Left kidney (tissue), 1 donor: ENCODE measurements at regions not wholly inside any gene's neighbourhood (a gene's known extent, or its start where the extent isn't known, plus 50 kb on each side); places are given as distances from the start of the nearest gene placed in this dataset.
"Not testable (repeated sequence)": the region's sequence is repeated elsewhere in the genome, so short reads cannot be mapped to it uniquely, and the experiment has no call there.

Source experiments
- DNase-seq: peaks from one replicate; pipeline ENCODE4 v3.0.0-alpha.2; 2013

GRCh38 chr17:13140750-13141149 lies 122.9 kb upstream of the ELAC2 start:
- DNase-seq, result peak; percentile 1

DNA sequence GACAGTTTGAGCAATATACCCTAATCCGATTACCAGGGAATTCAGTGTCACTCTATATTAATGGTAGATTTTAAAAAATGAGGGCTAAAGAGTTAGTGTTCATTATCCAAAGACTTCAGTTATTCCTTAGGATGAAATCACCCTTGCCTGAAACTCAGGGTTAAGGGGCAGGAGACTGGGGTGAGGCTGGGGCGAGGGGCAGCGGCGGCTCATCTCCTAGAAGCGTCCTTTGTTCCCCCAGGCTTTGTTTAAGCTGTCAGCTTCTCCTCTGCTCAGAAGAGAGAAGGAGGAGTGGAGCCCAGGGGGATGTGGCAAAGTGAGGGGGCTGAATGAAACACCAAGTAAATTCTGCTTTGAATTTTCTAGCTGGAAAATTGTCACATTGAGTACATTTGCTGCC lies 117.7 kb upstream of the ELAC2 start:
- DNase-seq, result no peak

- DNase-seq, result no peak
Observed at GRCh38 chr17:13134076-13134475, 116.2 kb upstream of the ELAC2 start.

- DNase-seq, result no peak
Observed at GRCh38 chr17:13131225-13131624, 113.4 kb upstream of the ELAC2 start.

DNA sequence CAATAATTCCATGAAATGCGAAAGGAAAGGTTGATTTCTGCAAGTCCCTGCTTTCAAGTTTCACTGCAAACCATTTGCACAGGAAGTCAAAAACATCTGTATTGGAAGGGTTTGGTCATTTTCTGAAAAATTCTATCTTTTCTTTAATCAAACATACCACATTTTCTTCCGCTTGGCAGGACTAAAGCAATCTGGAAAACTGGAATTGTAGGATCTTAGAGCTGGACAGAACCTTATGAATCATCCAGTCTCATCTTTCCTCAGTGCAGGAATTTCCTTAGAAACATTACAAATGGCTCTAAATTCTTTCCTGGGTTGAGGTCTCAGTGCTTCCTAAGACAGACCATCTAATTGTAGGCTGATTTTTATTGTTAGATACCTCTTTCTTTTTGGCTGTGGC lies 111.5 kb upstream of the ELAC2 start:
- no peak for DNase-seq

- DNase-seq, result no peak
Observed at GRCh38 chr17:13128676-13129075, 110.8 kb upstream of the ELAC2 start.

- no peak for DNase-seq
Observed at GRCh38 chr17:13127921-13128602, 110.2 kb upstream of the ELAC2 start.

DNA sequence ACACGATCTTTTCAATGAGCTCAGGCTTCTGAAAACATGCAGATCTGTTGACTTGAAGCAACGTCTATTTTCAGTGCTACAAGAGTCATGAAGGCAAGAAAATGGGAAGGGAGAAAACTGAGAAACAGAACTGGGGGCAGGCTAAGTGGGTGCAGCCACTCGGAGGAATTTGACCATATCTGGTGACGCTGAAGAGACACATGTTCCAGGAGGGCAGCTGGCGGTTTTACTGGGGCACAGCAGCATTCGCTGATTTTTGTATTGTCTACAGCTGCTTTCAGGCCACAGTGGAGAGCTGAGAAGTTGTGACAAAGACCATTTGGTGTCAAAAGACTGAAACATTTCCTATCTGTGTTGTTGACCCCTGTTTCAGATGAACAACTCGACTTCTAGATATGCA lies 103.0 kb upstream of the ELAC2 start:
- DNase-seq, result no peak

DNA sequence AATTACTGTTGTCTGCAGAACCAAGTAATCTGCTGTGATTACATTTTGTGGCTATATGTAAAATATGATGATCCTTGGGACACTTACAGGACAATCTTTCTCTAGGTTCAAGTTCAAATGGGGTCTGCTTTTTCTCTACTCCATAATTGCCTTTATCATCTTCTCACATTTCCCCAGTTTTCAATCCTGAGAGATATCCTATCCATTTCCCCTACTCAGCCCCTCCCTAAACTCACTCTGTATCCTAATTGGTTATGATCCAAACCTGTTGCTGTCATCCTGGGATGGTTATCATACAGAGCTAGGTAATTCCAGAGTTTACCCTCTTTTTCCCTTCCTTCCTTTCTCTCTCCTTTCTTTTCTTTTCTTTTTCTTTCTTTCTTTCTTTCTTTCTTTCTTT lies 100.5 kb upstream of the ELAC2 start:
- no peak for DNase-seq

- DNase-seq, result no peak
Observed at GRCh38 chr17:13117616-13118015, 99.8 kb upstream of the ELAC2 start.

GRCh38 chr17:13114601-13115031 lies 96.8 kb upstream of the ELAC2 start:
- peak; percentile 24 for DNase-seq

DNA sequence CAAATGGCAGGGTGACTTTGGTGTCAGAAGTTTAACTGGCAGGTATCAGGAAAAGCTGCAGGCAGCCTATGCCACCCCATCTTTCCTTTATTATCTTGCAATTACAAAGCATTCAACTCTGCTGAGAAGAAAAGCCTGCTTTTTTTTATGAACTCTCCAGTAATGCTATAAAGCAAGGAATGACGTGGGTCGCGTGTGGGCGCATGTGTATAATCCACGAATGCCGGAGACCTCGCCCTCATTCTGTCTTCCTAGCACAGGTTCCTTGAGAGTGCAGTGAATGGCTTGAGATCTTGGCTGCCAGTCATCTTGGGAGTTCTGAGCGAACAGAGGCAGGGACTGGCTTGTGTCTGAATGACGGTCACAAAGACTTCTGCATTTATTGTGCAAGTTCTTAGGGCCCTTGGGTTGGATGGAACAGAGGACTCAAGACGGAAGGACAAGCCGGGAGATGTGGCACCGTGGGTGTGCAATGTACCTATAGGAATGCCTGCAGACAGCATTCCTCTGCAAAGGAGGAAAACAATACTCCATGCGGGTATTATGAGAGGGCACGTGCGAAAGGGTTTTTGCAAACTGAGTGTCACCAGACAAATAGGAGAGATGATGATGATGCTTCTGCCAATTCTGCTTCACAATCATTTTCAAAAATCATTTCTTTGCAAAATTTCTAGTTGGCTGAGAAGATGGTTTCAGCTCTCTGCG lies 96.1 kb upstream of the ELAC2 start:
- no peak for DNase-seq

DNA sequence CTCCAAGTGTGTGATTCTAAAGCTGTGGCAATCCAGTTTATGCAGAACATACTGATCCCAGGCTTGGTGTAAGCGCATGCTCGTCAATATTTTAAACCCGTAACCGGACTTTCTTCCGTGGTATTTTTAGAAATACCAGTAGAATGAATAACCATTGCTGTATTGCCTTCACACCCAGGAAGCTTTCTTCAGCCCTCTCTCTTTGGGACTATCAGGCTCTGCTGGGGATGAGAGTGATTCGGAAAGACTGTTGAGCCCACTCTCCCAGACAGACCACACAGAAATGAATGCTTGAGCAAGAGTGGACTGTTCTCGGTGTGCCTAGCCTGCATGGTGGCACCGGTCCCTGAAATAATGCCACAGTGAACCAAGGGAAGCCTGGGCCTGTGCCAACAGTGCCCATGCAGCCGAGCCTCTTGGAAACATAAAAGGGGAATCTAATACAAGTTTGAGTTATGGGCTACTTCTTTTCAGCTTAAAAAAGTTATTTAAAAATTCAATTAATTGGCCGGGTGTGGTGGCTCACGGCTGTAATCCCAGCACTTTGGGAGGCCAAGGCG lies 89.9 kb upstream of the ELAC2 start:
- no peak for DNase-seq

- DNase-seq, result no peak
Observed at GRCh38 chr17:13106171-13106570, 88.3 kb upstream of the ELAC2 start.

DNA sequence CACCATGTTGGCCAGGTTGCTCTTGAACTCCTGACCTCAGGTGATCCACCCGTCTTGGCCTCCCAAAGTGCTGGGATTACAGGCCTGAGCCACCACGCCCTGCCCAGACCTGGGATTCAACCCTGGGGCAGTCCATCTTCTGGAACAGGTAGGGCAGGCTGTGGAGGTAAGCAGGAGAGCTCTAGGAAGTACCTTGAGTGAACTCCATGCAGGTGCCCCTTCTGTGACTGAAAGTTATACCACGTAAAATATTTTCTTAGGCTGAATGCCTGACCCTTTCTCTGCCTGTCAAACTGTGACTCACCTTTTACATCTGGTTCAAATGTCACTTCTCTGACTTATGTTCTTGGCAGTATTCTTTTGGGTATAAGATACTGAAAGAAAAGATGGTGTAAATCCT lies 86.7 kb upstream of the ELAC2 start:
- no peak for DNase-seq

- DNase-seq, result no peak
Observed at GRCh38 chr17:13102477-13102876, 84.7 kb upstream of the ELAC2 start.

GRCh38 chr17:13099926-13100325 lies 82.1 kb upstream of the ELAC2 start:
- DNase-seq, result no peak

GRCh38 chr17:13099089-13099735 lies 81.4 kb upstream of the ELAC2 start:
- DNase-seq, result no peak

DNA sequence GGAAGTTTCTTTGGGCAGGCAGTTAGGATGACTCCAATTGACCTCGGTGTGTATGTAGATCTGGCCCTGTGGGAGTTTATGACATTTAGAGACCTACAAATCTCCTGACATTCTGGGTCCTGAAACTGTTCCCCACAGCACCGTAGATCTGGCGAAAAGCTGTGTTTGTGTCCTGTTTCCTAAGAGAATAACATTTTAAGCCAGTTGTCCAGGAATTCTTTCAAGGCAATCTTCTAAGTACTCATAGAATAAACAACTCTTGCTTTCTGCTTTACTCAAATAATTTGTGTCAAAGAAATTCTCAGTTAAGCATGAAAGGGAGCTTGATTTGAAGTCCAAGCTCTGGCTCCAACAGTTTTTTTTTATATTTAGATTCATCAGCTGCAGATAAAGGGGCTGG lies 78.5 kb upstream of the ELAC2 start:
- no peak for DNase-seq

- DNase-seq, result not testable (repeated sequence)
Observed at GRCh38 chr17:13092010-13092409, 74.2 kb upstream of the ELAC2 start.

DNA sequence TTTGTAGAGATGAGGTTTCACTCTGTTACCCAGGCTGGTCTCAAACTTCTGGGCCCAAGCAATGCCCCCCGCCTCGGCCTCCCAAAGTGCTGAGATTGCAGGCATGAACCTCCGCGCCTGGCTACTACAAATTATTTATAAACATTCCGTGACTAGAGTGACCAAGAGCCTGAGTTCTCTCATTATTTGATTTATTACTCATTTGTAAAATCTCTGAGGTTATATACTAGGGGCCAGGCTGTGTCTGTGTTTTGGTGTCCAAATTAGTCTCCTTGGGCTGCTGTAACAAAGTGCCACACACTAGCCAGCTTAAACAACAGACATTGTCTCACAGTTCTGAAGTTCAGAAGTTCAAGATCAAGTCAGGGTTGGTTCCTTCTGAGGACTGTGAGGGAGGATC lies 70.8 kb upstream of the ELAC2 start:
- DNase-seq, result no peak

- no peak for DNase-seq
Observed at GRCh38 chr17:13087802-13088201, 70.0 kb upstream of the ELAC2 start.

DNA sequence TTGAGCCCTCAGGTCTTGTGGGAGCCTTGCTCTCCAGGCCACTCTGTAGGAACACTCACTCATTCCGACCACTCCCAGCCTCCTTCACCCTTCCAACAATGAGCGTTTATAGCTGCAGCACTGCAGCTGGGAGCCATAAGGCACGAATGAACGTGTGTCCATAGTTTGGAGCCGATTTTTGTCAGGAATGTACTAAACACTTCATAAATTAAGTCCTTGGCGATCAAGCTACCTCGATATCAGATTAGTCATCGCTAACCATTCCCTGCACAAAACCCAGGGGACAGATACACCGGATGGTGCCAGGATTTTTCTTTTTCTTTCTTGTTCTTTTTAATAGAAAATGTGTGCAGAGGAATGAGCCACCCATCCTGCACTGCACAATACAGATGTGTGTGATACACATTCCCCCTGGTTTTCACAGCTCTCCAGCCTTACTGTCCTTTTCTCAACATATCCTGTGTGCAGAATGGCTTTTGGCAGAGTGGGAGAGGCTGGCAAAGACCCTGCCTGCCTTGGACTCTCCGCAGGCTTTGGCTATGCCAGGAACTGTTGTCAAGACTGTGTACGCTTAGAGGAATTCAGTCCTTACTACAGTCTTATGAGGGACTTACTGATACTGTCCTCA lies 68.4 kb upstream of the ELAC2 start:
- no peak for DNase-seq
